Urothelium cell line (cell line): ENCODE measurements at regions not wholly inside any gene's neighbourhood (a gene's known extent, or its start where the extent isn't known, plus 50 kb on each side); places are given as distances from the start of the nearest gene placed in this dataset.

Experiments used
- DNase-seq: peaks from one replicate; pipeline ENCODE4 v3.0.0; 2011; ENCODE audit warnings: low spot score, mixed read lengths
- FAIRE-seq: peaks from 2 replicates; lab custom pipeline; 2011; peaks lifted over from hg19 to GRCh38; lab: Jason Lieb, UNC

DNA sequence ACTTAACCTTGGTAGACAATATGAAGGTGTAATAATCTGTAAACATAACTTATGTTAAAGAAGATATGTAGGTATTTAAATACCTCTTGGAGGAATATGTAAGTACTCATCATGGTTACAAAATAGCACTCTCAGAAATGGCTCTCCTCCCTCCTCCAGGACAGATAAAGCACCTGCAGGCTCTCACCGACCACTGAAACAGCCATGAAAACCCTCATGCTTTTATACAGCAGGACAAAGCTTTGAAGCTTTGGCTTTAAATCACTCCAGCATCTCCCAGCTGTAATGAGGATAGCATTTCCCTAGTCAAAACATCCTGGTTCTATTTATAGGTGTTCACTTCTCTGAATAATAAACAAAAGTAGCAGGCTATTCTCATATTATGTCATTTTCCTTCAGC, 69.1 kb upstream of the PMFBP1 start:
- FAIRE-seq (no peak), DNase-seq (no peak)

GRCh38 chr16:72240466-72240865, 68.5 kb upstream of the PMFBP1 start:
- FAIRE-seq = no peak
- no peak for DNase-seq

DNA sequence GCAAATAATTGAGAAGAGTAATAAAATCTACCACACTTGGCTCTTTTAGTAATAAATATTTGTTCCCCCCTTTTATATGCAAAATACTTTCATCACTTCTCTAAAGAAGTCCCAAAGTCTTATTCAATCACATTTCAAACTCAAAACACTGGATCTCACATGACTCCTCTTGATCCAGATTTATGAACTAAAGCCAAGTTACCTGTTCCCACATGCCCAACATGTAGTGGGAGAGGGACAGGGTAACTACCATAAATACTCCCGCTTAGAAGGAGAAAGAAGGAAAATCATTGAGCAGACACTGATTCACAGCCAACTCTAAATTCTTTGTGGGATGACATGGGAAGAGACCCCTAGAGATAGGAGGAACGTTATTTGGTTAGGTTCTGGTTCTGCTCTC, 64.9 kb upstream of the PMFBP1 start:
- no peak for FAIRE-seq
- DNase-seq = no peak

- no peak for DNase-seq
- FAIRE-seq = no peak
Measured at GRCh38 chr16:72234387-72234786, 62.4 kb upstream of the PMFBP1 start.

- DNase-seq = no peak
- FAIRE-seq = no peak
Measured at GRCh38 chr16:72228014-72228413, 56.1 kb upstream of the PMFBP1 start.

DNA sequence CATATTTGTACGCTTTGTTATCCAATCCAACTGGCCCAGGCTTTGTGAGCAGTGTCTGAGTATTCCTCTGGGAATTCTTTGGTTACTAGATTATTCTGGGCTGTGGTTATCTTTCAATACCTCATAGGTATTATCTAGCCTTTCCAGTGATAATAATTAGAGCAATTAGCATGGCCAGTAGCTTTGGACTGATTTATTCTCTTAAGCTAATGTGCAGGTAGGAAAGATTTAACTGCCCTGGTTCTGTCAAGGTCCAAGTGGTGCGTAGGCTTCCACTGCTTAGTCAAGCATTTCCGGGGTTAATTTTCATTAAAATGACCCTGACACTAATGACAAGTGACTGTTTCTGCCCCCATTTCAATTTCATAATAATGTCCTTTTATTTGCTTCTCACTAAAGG, 54.2 kb upstream of the PMFBP1 start:
- FAIRE-seq (no peak), DNase-seq (no peak)

DNA sequence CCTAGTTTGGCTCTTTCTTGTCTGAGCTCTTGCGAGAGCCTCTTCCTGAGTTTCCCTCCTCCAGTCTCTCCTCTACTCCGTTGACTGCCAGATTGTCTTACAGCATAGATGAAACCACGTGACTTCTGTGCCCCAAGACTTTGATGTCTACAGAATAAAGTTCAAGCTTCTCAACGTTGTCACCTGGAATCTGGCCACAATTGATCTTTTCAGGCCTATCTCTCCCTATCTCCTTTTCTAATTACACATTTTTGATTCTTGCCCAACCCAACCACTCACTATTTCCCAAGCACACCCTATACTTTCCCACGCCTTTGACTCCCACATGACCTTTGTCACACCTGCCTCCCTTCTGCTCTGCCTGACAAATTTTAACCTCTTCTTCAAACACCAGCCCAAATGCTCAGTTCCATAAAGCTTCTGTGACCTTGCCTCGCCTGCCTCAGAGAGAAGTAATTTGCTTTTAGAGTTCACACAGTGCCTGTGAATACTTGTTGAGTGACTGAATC, 52.4 kb upstream of the PMFBP1 start:
- no peak for FAIRE-seq
- no peak for DNase-seq

DNA sequence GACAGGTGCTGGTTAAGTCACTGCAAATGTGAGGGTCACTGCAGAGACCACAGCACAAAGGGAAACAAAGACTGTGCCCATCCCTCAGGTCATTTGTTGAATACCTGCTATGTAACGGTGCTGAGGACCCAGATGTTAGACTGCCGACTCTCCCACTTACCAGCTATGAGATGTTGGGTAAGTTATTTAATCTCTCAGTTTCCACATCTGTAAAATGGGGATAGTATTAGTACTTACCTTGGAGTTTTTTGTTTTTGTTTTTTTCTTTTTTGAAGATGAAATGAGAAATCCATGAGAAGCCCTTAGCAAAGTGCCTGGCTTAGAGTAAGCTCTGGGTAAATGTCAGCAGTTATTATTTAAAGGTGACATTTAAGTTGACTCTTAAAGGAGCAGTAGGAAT, 50.5 kb upstream of the PMFBP1 start:
- FAIRE-seq (no peak), DNase-seq (no peak)
